Liver (tissue), 7 donors: ENCODE measurements at regions not wholly inside any gene's neighbourhood (a gene's known extent, or its start where the extent isn't known, plus 50 kb on each side); places are given as distances from the start of the nearest gene placed in this dataset.

ENCODE experiments used
- DNase-seq: peaks from one replicate; pipeline ENCODE4 v3.0.0-alpha.2; 2017; ENCODE audit warnings: low spot score
- H3K27ac ChIP-seq, 2 donors: one replicate each; pipeline ENCODE4 v1.7.0; 2013; ENCODE audit warnings: inconsistent platforms in 2 of 2, low read length in 2 of 2, control low read depth in 1 of 2, low read depth in 1 of 2, mild to moderate bottlenecking in 1 of 2
- H3K27me3 ChIP-seq, 4 donors: one replicate each; pipeline versions ENCODE4 v1.6.1 to v1.7.0; 2013; ENCODE audit warnings: low read length in 3 of 4, inconsistent platforms in 1 of 4, mild to moderate bottlenecking in 1 of 4, moderate library complexity in 1 of 4; ENCODE audit not compliant: control insufficient read depth in 4 of 4, insufficient read depth in 4 of 4
- H3K36me3 ChIP-seq, 4 donors: one replicate each; pipeline versions ENCODE4 v1.6.1 to v1.7.0; 2013; ENCODE audit warnings: low read length in 3 of 4, mild to moderate bottlenecking in 3 of 4, low read depth in 1 of 4, moderate library complexity in 1 of 4; ENCODE audit not compliant: control insufficient read depth in 4 of 4, insufficient read depth in 3 of 4
- H3K4me1 ChIP-seq, 4 donors: one replicate each; pipeline versions ENCODE4 v1.6.1 to v1.7.0; 2013; ENCODE audit warnings: low read length in 3 of 4, mild to moderate bottlenecking in 3 of 4, moderate library complexity in 1 of 4; ENCODE audit not compliant: control insufficient read depth in 4 of 4, insufficient read depth in 4 of 4
- H3K4me3 ChIP-seq, 3 donors: one replicate each; pipeline versions ENCODE4 v1.6.1 to v1.7.0; 2013; ENCODE audit warnings: low read length in 3 of 3, control low read depth in 1 of 3, low read depth in 1 of 3, mild to moderate bottlenecking in 1 of 3
- H3K9ac ChIP-seq, 2 donors: one replicate each; pipeline ENCODE4 v1.7.0; 2013; ENCODE audit warnings: low read length in 2 of 2, mild to moderate bottlenecking in 2 of 2, moderate library complexity in 2 of 2, control low read depth in 1 of 2, low read depth in 1 of 2
- H3K9me3 ChIP-seq, 4 donors: one replicate each; pipeline versions ENCODE4 v1.6.1 to v1.7.0; 2013; ENCODE audit warnings: low read length in 3 of 4; ENCODE audit not compliant: control insufficient read depth in 4 of 4
- EGR1 ChIP-seq, 2 donors: IDR thresholded peaks; 2 replicates each; pipeline ENCODE4 v1.6.1; 2016 to 2018; ENCODE audit warnings: antibody characterized with exemption in 2 of 2, low read depth in 2 of 2
- FOXA1 ChIP-seq: IDR thresholded peaks from 2 replicates; pipeline ENCODE4 v1.6.1; 2016; ENCODE audit warnings: antibody characterized with exemption
- FOXA2 ChIP-seq: IDR thresholded peaks from 2 replicates; pipeline ENCODE4 v1.6.1; 2016; ENCODE audit warnings: antibody characterized with exemption
- GABPA ChIP-seq, 2 donors: IDR thresholded peaks in 1 of 2; conservative IDR thresholded peaks in 1 of 2; 2 replicates each; pipeline ENCODE4 v1.6.1; 2016; ENCODE audit warnings: antibody characterized with exemption in 2 of 2, mild to moderate bottlenecking in 1 of 2, moderate library complexity in 1 of 2
- HNF4A ChIP-seq, 2 donors: conservative IDR thresholded peaks; 2 replicates each; pipeline ENCODE4 v1.6.1; 2016; ENCODE audit warnings: antibody characterized with exemption in 2 of 2, mild to moderate bottlenecking in 2 of 2
- HNF4G ChIP-seq: IDR thresholded peaks from 2 replicates; pipeline ENCODE4 v1.6.1; 2016; ENCODE audit warnings: antibody characterized with exemption
- JUND ChIP-seq, 2 donors: IDR thresholded peaks; 2 replicates each; pipeline ENCODE4 v1.6.1; 2016; ENCODE audit warnings: antibody characterized with exemption in 2 of 2
- MAX ChIP-seq: IDR thresholded peaks from 2 replicates; pipeline ENCODE4 v1.6.1; 2016; ENCODE audit warnings: antibody characterized with exemption
- NR2F2 ChIP-seq: IDR thresholded peaks from 2 replicates; pipeline ENCODE4 v1.6.1; 2016; ENCODE audit warnings: antibody characterized with exemption
- RAD21 ChIP-seq, 2 donors: IDR thresholded peaks; 2 replicates each; pipeline ENCODE4 v1.6.1; 2016; ENCODE audit warnings: antibody characterized with exemption in 2 of 2, mild to moderate bottlenecking in 2 of 2
- RXRA ChIP-seq, 2 donors: IDR thresholded peaks; 2 replicates each; pipeline ENCODE4 v1.6.1; 2017 to 2018; ENCODE audit warnings: antibody characterized with exemption in 2 of 2, mild to moderate bottlenecking in 1 of 2
- SP1 ChIP-seq: IDR thresholded peaks from 2 replicates; pipeline ENCODE4 v1.6.1; 2018; ENCODE audit warnings: antibody characterized with exemption, mild to moderate bottlenecking
- TAF1 ChIP-seq: conservative IDR thresholded peaks from 2 replicates; pipeline ENCODE4 v1.6.1; 2016; ENCODE audit warnings: antibody characterized with exemption, mild to moderate bottlenecking
- YY1 ChIP-seq: IDR thresholded peaks from 2 replicates; pipeline ENCODE4 v1.6.1; 2016; ENCODE audit warnings: antibody characterized with exemption, mild to moderate bottlenecking
- ZBTB33 ChIP-seq: IDR thresholded peaks from 2 replicates; pipeline ENCODE4 v1.6.1; 2016; ENCODE audit warnings: antibody characterized with exemption
- WGBS: extraction: QIAGEN DNeasy Blood & Tissue Kit; methylation state at CpG from one replicate; pipeline ENCODE4 v1.1.7; 2013; 5-methylcytosine and 5-hydroxymethylcytosine counted together
- TF ChIP-seq, protein P1 (sequence below): IDR thresholded peaks from 2 replicates; pipeline ENCODE4 v1.6.1; 2016; ENCODE audit warnings: antibody characterized with exemption, mild to moderate bottlenecking
- TF ChIP-seq, protein P2 (sequence below): IDR thresholded peaks from 2 replicates; pipeline ENCODE4 v1.6.1; 2016; ENCODE audit warnings: antibody characterized with exemption
- donor health status: healthy.
- donor health status: healthy.
- donor health status: healthy.
- donor health status: healthy.

DNA sequence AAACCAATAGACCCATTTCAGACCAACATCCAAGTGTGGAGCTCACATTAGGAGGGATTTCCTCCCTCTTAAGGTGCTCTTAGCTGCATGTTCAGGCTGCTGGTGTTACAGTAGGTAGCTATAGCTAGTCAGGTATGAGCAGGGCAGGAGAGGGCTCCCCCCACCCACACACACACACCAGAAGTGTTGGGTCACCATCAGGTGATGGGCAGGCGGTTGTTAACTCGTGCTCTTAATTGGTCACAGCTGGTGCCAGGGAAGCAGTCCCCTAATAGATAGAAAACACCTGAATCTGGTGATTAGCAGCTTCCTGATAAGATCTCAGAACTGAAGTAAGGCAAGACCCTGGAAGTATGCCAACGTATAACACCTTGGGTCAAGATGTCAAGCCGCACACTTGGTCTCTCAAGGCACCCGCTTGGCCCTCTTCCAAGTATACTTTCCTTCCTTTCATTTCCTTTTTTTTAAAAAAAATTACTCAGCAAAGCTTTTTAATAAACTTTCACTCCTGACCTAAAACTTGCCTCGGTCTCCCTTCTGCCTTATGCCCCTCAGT, 532.4 kb downstream of the DNAH5 start (continued):
- TF ChIP-seq, protein P1, sequence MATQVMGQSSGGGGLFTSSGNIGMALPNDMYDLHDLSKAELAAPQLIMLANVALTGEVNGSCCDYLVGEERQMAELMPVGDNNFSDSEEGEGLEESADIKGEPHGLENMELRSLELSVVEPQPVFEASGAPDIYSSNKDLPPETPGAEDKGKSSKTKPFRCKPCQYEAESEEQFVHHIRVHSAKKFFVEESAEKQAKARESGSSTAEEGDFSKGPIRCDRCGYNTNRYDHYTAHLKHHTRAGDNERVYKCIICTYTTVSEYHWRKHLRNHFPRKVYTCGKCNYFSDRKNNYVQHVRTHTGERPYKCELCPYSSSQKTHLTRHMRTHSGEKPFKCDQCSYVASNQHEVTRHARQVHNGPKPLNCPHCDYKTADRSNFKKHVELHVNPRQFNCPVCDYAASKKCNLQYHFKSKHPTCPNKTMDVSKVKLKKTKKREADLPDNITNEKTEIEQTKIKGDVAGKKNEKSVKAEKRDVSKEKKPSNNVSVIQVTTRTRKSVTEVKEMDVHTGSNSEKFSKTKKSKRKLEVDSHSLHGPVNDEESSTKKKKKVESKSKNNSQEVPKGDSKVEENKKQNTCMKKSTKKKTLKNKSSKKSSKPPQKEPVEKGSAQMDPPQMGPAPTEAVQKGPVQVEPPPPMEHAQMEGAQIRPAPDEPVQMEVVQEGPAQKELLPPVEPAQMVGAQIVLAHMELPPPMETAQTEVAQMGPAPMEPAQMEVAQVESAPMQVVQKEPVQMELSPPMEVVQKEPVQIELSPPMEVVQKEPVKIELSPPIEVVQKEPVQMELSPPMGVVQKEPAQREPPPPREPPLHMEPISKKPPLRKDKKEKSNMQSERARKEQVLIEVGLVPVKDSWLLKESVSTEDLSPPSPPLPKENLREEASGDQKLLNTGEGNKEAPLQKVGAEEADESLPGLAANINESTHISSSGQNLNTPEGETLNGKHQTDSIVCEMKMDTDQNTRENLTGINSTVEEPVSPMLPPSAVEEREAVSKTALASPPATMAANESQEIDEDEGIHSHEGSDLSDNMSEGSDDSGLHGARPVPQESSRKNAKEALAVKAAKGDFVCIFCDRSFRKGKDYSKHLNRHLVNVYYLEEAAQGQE: no peak
- TF ChIP-seq ZBTB33 (no peak), JUND (IDR thresholded peaks at IDR 0.05) (no peak), EGR1 (IDR thresholded peaks at IDR 0.05; ENCODE audit: low read depth in 2 of 2) (no peak)

GRCh38 chr5:13408616-13409015, 535.9 kb downstream of the DNAH5 start:
- Histone ChIP-seq H3K4me1 (no peaks in the 10 kb centered on the region), H3K4me3 (no peak overlapping the region), H3K9me3 (no peaks in the 10 kb centered on the region), H3K9ac (no peak overlapping the region), H3K27ac (no peak overlapping the region), H3K27me3 (no peaks in the 10 kb centered on the region), H3K36me3 (no peaks in the 10 kb centered on the region)
- WGBS: 3% methylated on average over 1 of the region's 1 CpG
- no peak for DNase-seq
- TF ChIP-seq ZBTB33 (no peak), TAF1 (no peak), HNF4G (no peak), FOXA2 (no peak), EGR1 (IDR thresholded peaks at IDR 0.05; ENCODE audit: low read depth in 2 of 2) (no peak), SP1 (no peak), RXRA (IDR thresholded peaks at IDR 0.05) (no peak), RAD21 (IDR thresholded peaks at IDR 0.05) (no peak), JUND (IDR thresholded peaks at IDR 0.05) (no peak), MAX (no peak), FOXA1 (no peak), GABPA (IDR thresholded peaks at IDR 0.05 in 1 of 2, conservative IDR thresholded peaks at IDR 0.05 in 1 of 2) (no peak), NR2F2 (no peak), HNF4A (conservative IDR thresholded peaks at IDR 0.05) (no peak), YY1 (no peak)
- TF ChIP-seq, protein P2, sequence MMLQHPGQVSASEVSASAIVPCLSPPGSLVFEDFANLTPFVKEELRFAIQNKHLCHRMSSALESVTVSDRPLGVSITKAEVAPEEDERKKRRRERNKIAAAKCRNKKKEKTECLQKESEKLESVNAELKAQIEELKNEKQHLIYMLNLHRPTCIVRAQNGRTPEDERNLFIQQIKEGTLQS: no peak
- TF ChIP-seq, protein P1: no peak
